Effector CD4-positive, alpha-beta T cell (primary cell): ENCODE measurements at regions not wholly inside any gene's neighbourhood (a gene's known extent, or its start where the extent isn't known, plus 50 kb on each side); places are given as distances from the start of the nearest gene placed in this dataset.

Experiments
- DNase-seq: peaks from one replicate; pipeline ENCODE4 v3.0.0-alpha.2; 2020

DNA sequence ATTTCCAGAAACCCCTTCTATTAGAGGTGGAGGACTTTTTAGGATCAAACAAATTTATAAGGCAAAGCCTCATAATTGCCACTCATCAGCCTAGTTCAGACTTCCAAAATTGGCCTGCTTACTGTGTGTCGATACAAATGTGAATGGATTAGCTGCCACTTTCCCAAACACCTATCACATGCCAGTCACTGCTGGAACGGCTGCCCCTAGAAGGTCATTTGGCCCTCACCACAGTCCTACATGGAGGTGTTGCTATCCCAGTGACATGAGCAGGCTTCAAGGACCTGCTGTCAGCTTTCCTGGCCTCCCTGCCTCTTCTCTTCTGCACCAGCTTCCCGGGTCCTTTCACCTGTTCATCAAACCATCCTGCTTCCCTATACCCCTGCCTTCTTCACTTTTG is 279.2 kb upstream of the SKOR2 start:
- no peak for DNase-seq

DNA sequence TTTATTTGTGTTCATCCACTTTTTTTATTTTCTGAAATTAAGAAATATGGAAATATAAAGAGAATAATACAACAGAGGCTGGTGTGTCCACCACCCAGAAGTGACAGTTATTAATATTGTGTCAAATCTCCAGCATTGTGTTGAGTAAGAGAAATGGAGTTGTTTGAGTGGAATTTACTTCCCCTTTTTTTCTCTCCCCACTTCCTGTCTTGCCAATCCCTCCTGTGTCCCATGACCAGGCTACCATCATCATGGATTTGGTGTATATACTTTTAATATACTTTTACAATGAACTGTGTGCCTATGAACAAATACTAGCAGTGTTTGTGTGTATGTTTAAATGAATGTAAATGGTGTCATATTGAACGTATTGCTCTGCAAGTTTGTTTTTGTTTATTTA is 276.9 kb upstream of the SKOR2 start:
- DNase-seq: no peak

DNA sequence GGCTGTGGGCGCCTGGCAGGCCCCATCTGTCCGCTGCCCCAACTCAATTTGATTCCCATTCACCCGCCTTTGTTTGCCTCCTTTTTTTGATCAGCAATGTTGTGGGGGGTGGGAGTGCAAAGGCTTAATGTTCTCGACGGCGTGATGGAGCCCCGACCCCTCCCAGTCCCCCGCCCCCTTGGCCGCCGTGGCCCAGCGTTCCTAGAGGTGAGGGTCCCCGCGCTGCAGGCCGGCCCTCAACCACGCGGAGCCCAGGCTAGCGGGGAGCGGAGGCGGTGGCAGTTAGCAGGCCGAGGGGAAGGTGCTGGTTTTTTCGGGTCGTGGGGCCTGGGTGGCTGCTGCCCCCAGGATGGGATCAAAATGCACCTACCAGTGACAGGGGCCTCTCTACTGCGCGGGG is 274.7 kb upstream of the SKOR2 start:
- no peak for DNase-seq

DNA sequence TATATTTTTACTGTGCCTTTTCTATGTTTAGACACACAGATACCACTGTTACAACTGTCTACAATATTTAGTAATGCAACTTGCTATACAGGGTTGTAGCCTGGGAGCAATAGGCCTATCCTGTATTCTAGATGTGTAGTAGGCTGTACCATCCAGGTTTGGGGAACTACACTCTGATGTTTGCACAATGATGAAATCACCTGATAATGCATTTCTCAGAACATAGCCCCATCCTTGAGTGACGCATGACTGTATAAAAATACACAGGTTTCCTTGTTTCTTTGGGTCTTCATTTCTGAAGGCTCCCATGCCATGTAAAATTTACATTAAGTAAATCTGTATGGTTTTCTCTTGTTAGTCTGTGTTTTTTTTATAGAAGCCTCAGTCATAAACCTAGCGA is 270.9 kb upstream of the SKOR2 start:
- no peak for DNase-seq

DNA sequence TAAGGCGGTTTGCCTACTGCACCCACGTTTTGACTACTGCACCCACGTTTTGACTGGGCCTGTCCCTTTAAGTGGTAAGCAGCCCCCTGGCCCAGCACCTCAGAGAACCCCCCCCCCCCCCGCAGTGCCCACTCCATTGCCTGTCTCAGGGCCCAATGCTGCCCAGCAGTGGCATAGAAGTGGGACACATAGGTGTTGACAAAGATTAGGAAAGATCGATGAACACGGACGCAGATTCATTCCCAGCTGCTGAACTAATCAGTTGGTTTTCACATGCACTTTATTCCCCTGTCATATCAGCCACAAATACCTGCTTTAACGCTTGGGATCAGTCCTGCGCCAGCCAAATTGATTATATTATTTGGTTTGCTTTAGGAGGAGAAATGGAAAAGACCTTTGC is 268.8 kb upstream of the SKOR2 start:
- no peak for DNase-seq

DNA sequence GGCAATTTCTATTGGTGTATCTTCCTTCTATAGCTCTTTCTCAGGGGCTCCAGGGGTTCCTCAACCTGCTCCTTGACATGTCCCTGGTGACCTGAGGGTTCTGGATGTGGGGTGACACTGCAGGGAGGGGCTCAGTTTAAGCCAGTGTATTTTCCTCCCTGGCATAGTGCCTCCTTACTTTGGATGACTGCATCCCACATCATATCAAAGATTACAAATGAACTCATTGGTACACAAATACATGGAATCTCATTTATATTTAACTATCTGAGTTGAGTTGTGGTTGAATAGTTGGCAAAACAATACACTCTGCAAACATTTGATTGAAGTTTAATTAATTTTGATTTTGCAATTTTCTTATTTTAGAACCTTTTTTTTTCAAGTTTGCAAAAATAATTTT is 268.2 kb upstream of the SKOR2 start:
- DNase-seq: no peak

DNA sequence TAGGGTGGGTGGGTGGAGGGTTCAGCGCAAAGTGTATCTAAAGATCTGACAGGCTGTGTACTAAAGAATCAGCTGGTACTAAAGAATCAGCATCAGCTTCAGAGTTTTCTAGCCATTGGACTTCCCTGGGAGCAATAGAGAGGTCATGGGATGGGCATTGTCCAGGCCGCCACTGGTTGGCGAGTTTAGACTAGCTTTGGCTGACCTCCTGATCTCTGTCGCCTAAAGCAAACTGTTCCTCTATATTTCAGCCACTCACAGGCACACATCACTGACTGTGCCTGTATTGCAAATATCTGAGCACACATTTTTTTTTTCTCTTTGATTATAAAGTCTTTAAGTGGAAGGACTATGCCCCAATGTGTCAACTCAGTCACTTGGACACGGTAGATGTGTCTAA is 267.8 kb upstream of the SKOR2 start:
- no peak for DNase-seq

DNA sequence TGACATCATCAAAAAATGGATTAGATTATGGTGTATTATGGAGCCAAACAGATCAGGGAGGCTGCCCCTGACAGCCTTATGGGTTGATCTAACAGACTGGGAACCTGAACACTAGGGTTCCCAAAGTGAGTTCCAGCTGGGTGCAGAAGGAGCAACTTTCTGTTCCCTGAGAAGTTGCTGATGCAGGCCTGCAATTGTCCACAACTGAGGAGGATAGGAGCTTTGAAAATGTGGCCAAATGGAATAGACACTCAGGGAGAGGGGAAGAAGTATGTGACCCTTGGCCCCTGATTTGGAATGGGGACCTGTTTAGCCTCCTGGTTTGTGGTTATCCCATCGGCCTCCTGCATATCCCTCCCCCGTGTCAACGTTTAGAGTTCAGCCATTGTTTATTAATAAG is 262.2 kb upstream of the SKOR2 start:
- no peak for DNase-seq

DNA sequence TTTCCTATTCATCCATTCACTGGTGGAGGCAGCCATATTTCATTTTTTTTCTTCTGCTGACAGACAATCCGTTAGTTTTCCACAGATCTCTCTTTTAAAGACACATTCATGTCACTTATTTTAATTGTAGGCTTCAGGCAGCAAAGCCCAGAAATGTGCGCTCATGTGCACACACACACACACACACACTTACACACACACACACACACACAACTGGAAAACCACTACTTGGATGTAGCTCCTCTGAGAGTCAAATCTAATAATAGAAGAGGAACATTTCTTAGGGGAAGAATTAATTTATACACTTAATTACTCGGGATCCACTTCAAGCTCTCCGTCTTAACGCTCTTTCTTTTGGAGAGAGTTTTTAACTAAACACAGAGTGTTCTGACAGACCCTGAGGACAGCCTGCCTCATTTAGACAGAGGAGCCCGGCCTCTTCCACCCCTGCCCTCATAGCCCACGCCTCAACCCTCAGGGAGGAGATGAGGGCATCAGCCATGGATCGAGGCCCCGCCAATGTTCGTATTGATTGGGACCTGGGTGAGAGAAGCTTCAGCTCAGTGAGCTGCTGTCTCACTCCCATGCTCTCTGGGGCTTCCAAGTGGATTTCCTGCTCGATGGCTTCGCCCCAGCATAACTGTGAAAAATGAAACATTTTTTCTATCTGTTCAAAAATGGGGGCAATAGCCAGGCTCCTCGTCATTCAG is 261.4 kb upstream of the SKOR2 start:
- no peak for DNase-seq

DNA sequence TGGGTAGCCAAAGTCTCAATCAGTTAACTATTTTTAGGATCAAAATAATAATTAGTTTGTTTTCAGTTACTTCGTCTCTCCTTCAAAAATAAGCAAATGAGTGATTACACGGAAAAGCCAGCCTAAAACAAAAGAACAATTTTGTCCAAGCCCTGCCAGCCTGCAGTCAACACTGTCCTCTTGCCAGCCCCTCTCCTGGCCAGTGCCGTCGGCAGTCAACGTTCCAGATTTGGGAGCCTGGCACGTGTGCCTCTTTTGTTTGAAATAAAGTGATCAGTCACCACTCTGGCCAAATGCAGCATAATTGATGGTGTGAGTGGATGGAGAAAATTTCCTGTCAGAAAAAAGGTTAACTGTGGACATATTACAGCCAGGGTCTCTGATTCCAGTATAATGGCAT is 260.6 kb upstream of the SKOR2 start:
- no peak for DNase-seq

DNA sequence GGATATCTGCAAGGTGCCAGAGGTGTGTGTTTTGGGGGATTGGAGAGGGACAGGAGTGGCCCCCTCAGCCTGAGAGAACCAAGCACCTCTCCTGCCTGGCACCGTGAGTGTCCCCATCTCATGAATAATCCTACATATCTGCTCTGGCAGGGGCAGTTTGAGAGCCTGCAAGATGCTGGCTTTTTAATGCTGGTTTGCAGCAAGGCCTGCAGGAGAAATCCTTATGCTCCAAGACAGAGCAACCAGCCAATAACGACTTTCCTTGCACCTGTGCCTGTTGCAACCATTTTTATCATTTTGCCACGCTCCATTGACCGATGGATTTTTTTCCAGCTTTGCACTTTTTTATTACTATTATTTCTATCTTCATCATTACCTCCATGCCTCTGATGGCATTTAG is 259.4 kb upstream of the SKOR2 start:
- DNase-seq: no peak

DNA sequence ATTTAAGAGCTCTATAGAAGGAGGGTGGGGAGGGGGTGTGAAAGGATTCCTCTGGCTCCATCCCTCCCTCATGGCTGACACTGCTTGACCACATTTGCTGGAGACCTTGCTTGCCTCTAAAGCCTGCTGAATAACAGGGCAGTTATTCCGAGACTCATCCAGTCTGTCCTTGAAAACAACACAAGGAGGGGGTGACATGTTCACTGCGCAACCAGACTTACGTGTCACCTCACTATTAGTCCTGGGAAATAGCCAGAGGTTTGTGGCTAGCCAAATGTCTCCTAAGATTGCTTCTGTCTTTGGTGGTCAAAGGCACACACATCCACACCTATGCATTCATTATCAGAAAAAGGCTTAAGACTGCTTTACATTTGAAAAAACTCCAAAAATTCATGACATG is 256.2 kb upstream of the SKOR2 start:
- DNase-seq: no peak

DNA sequence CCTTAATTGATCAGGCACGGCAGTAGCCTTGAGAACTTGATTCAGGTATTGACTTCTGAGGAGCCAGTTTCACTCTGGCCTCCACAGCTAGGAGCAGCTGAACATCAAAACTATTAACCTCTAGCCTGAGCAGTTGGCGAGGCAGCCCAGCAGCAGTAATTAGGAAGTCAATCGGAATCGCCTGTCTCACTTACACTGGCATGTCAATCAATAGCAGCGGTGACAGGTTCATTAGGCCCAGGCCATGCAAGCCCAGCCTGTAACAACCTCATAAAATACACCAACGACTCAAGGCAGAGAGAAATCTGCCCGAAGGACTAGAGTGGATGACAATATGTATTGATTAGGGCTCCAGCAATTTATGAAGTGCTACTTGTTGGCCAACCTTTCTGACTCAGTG is 255.4 kb upstream of the SKOR2 start:
- no peak for DNase-seq

DNA sequence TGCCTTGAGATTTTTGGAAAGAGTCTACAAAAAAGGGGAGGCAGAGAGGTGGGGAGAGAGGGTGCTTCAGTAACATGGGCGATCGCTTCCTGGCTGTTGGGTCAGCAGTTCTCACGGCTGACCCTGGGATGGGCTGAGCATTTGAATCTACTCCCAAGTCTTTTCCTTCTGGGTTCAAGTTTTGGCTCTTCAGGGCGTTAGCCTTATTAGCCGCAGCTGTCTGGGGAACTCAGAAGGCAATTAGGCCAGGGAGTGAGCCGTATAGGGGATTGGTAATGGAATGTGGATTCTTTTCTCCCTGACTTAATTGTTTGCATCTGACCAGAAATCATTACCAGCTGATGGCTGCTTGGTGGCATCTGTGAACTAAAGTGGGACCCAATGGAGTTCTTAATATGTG is 250.5 kb upstream of the SKOR2 start:
- DNase-seq: no peak

DNA sequence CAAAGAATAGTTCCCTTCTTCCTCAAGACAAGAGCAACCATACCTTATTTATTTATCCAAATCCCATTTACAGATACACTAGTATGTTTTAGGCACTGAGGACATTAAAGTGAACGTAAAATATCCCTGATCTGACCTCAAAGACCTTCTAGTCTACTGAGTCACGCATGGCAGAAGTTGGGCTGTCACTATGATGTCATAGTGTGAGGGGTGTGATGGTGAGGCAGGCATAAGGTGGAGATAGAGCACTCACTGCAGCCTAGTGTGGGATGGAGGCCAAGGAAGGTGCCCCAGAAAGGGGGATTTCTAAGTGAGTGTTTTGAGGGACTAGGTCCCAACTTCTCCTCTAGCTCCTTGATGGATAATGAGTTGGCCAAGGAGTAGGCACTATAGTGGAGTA is 249.5 kb upstream of the SKOR2 start:
- no peak for DNase-seq

DNA sequence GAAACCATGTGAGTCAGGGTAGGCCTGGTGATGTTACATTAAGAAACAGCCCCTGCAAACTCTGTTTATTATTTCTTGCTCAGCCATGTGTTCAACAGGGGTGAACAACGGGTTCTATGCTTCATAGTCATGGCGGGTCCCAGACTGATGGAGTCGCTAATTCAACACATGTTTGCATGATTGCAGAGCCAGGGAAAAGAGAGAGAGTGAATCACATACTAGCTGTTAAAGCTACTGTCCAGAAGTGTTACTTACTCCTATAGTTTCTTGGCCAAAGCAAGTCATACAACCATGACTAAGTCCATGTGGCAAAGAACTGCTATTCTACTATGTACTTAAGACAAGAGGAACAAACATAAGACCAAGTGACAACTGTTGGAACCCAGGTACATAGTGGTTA is 241.2 kb upstream of the SKOR2 start:
- no peak for DNase-seq

DNA sequence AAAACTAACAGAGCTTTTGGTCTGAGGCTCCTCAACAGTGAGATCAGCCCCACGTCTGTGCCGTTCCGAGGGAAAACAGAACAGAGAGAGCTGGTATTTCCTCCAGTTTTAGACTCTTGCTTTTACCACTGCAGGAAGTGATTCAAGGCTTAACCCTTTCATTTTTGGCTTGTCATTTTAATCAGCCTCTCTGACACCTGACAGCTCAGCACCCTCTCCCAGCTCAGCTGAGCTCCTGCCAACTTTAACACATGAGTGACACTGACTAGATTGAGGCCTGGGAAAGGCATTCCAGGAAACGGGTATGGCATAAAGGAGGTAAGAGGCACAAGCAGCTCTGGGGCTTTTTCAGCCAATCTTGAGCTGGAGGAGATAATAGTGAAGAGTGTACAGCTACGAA is 239.4 kb upstream of the SKOR2 start:
- DNase-seq: no peak

DNA sequence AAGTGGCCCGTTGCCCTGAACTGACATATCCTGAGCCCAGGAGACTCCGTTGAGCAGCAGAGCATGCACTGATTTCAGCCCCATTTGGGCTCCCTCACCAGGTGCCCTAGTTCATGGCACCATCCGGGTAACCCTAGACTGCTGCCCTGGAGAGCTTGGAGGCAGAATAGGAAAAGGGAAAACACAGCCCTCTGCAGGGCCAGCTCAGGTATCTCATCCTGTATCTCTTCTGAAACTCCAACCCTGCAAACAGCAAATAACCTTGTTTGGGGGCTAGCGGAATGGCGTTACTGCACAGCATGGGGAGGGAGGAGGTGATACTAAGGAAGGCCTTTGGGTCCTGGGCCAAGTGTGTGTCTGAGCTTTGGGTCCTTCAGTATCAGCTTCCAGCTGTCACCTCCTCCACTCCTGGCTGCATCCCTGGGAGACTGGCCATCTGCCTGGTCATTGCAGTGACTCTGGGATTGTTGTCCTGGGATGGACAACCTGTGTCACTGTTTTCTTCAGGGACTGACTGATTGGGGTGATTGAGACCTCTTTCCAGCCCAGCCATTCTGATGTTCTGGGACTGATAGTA is 233.8 kb upstream of the SKOR2 start:
- DNase-seq: no peak

DNA sequence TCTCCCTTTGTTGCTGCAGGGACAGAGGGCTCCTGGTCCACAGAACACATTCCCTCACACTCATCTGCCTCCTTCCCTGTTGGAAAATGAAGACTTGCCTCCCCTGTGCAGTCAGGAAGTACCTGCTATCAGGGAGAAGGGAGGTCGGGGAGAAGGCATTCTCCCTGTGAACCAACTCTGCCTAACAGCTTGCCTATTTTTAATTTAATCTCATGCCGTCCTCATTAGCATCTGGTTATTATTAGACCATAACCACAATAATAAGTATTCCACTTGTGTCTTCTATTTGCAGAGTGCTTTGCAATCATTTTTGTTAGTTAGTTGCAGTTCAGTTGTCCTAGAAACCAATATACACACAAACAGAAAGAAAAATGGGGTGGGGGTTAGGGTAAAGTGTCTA is 232.6 kb upstream of the SKOR2 start:
- DNase-seq: no peak

DNA sequence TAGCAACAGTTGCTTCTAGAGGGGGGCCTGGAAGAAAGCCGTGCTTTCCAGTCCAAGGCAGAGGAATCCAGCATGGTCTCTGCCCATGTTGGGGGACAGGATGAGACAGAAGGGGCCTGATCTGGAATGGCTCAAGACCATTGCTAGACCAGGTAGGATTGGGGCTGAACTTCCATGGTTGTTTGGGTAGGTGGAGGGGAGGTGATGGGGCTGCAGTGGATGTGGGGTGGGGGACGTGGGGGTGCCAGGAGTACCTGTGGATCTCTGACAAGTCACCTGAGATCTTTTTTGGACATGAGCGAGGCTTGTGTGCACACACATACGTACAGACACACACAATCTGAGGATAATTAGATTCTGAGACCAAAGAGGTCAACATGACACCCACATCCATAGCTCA is 228.7 kb upstream of the SKOR2 start:
- DNase-seq: no peak

DNA sequence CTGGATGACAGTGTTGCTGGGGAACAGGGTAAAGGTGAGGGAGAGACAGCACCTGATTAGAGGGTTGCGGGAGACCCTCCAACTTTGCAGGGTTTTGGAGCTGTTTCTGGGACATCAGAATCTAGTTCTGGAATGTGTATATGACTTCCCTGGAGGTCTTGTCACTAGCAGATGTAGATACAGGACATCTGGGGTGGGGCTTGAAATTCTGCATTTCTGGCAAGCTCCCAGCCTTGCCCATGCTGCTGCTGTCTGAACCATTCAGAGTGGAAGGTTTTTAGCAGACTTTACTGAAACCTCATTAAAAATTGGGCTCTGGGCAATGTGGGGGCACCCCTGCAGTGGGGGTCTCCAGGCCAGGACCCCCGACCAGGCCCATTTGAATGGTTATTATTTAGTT is 220.3 kb upstream of the SKOR2 start:
- no peak for DNase-seq

DNA sequence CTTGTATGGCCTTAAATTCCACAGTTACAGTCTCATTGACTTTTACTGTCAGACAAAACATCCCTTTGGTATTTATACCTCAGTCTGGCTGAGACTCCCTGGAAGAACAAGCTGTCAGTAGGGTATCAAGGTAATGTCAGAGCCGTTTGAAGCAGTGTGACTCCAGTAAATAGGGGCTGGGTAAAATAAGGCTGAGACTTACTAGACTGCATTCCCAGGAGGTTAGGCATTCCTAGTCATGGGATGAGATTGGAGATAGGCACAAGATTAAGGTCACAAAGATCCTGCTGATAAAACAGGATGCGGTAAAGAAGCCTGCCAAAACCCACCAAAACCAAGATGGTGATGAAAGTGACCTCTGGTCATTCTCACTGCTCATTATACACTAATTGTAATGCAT is 219.5 kb upstream of the SKOR2 start:
- no peak for DNase-seq

DNA sequence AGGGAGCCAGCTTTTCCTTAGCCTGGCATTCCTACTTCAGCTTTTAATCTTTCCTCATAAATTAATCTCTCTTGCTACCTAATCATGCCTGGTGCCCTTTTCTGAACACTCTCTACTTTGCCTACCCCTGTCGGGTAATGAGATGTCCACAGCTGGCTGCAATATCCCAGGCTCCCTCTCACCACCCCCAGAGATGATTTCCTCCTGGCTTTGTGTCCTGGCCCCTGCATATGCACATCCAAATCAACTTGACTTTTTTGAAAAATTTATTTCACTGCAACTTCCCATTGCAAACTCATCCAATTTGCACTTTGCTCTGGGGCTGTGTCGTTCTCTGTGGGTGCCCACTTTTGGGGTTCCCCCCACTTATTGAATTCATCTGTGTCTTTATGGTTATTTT is 218.1 kb upstream of the SKOR2 start:
- DNase-seq: no peak

DNA sequence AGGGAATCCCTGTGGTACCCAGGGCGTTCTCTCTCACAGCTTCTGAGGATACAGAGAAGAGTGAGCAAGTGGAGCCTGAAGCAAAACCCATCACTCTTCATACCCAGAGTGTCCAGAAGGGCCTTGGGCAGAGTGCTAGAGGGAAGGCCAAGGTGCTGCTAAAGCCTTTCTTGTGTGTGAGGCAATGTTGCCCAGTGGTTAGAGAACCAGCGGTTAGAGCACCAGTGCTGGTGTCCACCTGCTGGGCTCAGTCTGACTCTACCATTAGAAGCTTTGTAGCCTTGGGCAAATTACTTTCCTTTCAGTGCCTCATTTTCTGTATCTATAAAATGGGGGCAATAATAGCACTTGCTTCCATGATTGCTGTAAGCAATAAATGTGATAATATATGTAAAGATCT is 210.5 kb upstream of the SKOR2 start:
- DNase-seq: no peak

DNA sequence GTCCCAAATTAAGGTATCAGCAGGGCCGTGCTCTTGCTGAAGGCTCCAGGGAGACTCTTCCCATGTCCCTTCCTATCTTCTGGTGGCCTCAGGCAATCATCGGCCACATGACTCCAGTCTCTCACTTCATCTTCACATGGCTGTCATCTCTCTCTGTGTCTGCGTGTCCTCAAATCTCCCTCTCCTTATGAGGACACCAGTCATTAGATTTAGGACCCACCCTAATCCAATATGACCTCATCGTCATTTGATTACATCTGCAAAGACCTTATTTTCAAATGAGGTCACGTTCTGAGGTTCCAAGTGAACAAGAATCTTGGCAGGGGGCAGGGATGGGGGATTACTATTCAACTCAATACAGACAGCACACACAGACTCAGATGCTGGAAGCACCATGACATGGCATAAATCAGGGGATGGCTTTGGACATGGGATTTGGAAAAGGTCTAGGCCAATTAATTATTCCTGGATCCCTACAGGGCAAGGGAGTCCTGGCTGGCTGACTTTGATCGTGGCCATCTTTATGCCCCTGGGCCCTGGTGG is 210.0 kb upstream of the SKOR2 start:
- no peak for DNase-seq
